DND-41 (cell line): ENCODE measurements at regions not wholly inside any gene's neighbourhood (a gene's known extent, or its start where the extent isn't known, plus 50 kb on each side); places are given as distances from the start of the nearest gene placed in this dataset.

ENCODE experiments used
- CTCF ChIP-seq: IDR thresholded peaks from 2 replicates; pipeline ENCODE4 v1.5.1; 2012; ENCODE audit warnings: borderline replicate concordance, low read length, moderate library complexity, mild to moderate bottlenecking; ENCODE audit not compliant: poor library complexity, severe bottlenecking; ENCODE audit errors: extremely low read depth
- EZH2 ChIP-seq: IDR thresholded peaks from 3 replicates; pipeline ENCODE4 v1.6.1; 2012; ENCODE audit warnings: borderline replicate concordance, low read depth, mild to moderate bottlenecking, moderate library complexity, low read length, inconsistent platforms; ENCODE audit not compliant: severe bottlenecking

- TF ChIP-seq EZH2 = no peak
- TF ChIP-seq CTCF = no peak
These were observed 232.4 kb downstream of the BMP7 start for GRCh38 chr20:57034001-57034400.
